ENCODE measurements at regions not wholly inside any gene's neighbourhood (a gene's known extent, or its start where the extent isn't known, plus 50 kb on each side); places are given as distances from the start of the nearest gene placed in this dataset.

DNA sequence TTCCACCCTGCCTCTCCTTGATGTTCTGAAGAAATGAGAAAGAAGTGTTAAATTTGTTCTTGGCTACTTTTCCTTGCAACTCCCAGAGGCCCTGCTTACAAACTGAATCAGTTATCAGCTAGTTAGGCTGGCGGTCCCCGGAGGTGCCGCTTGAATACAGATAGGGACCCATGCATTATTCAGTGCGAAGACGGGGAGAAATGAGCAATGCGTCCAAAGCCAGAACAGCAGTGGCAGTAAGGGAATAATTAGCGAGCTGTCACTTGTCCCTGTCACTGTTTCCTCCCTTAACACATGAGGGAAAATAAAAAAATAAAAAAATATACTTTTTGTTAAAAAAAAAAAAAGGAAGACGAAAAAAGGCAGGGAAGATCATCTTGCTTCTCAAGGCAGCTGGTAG, 528.1 kb downstream of the MN1 start:
- Histone ChIP-seq H3K27ac (no peak overlapping the region), H3K36me3 (no peaks in the 10 kb centered on the region), H3K9me3 (peaks cover 0 to 10% (median 0%) of the 10 kb centered on the region in 3 donors), H3K4me3 (no peak overlapping the region), H3K4me1 (no peaks in the 10 kb centered on the region), H3K27me3 (peaks cover 4 to 23% (median 12%) of the 10 kb centered on the region in 3 donors)
- DNase-seq (no peak), ATAC-seq (no peak)
- in situ Hi-C loops (cut with MboI; ENCODE audit: low sequenced_read_pairs in 4 of 4): no loop called here
- TF ChIP-seq, protein P1, sequence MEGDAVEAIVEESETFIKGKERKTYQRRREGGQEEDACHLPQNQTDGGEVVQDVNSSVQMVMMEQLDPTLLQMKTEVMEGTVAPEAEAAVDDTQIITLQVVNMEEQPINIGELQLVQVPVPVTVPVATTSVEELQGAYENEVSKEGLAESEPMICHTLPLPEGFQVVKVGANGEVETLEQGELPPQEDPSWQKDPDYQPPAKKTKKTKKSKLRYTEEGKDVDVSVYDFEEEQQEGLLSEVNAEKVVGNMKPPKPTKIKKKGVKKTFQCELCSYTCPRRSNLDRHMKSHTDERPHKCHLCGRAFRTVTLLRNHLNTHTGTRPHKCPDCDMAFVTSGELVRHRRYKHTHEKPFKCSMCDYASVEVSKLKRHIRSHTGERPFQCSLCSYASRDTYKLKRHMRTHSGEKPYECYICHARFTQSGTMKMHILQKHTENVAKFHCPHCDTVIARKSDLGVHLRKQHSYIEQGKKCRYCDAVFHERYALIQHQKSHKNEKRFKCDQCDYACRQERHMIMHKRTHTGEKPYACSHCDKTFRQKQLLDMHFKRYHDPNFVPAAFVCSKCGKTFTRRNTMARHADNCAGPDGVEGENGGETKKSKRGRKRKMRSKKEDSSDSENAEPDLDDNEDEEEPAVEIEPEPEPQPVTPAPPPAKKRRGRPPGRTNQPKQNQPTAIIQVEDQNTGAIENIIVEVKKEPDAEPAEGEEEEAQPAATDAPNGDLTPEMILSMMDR (IDR thresholded peaks at IDR 0.05 in 4 of 5, conservative IDR thresholded peaks at IDR 0.05 in 1 of 5): no peak
- TF ChIP-seq POLR2A (IDR thresholded peaks at IDR 0.05): no peak
- intact Hi-C loops (cut with DNase I; ENCODE audit: low total_unique reads): no loop called here

- in situ Hi-C loops (cut with MboI; ENCODE audit: low sequenced_read_pairs in 4 of 4) (no loop called here), intact Hi-C loops (cut with DNase I; ENCODE audit: low total_unique reads) (no loop called here)
- H3K4me1 ChIP-seq: no peaks in the 10 kb centered on the region
- no peak overlapping the region for H3K27ac ChIP-seq
- no peak for ATAC-seq
- no peak for TF ChIP-seq POLR2A (IDR thresholded peaks at IDR 0.05)
- TF ChIP-seq, protein P1 (IDR thresholded peaks at IDR 0.05 in 4 of 5, conservative IDR thresholded peaks at IDR 0.05 in 1 of 5): no peak
- no peaks in the 10 kb centered on the region for H3K36me3 ChIP-seq
- H3K27me3 ChIP-seq: peaks cover 2 to 22% (median 12%) of the 10 kb centered on the region in 3 donors
- peaks cover 0 to 10% (median 0%) of the 10 kb centered on the region in 3 donors for H3K9me3 ChIP-seq
- no peak for DNase-seq
- no peak overlapping the region for H3K4me3 ChIP-seq
These were observed 527.7 kb downstream of the MN1 start for GRCh38 chr22:27273853-27274252.

- Histone ChIP-seq H3K9me3 (peaks cover 0 to 10% (median 0%) of the 10 kb centered on the region in 3 donors), H3K27ac (no peak overlapping the region), H3K36me3 (no peaks in the 10 kb centered on the region), H3K4me1 (no peaks in the 10 kb centered on the region), H3K4me3 (no peak overlapping the region), H3K27me3 (peaks cover 0 to 23% (median 12%) of the 10 kb centered on the region in 3 donors)
- in situ Hi-C loops (cut with MboI; ENCODE audit: low sequenced_read_pairs in 4 of 4): no loop called here
- DNase-seq (no peak), ATAC-seq (no peak)
- TF ChIP-seq, protein P1 (IDR thresholded peaks at IDR 0.05 in 4 of 5, conservative IDR thresholded peaks at IDR 0.05 in 1 of 5): no peak
- TF ChIP-seq POLR2A (IDR thresholded peaks at IDR 0.05): no peak
- intact Hi-C loops (cut with DNase I; ENCODE audit: low total_unique reads): no loop called here
These were observed 526.6 kb downstream of the MN1 start for GRCh38 chr22:27274770-27275449.

GRCh38 chr22:27278946-27279345, 522.6 kb downstream of the MN1 start:
- TF ChIP-seq, protein P1 (IDR thresholded peaks at IDR 0.05 in 4 of 5, conservative IDR thresholded peaks at IDR 0.05 in 1 of 5): no peak
- TF ChIP-seq POLR2A (IDR thresholded peaks at IDR 0.05): no peak
- Histone ChIP-seq H3K9me3 (peaks cover 0 to 10% (median 0%) of the 10 kb centered on the region in 3 donors), H3K27ac (no peak overlapping the region), H3K4me3 (no peak overlapping the region), H3K36me3 (no peaks in the 10 kb centered on the region), H3K27me3 (peaks cover 0 to 16% (median 15%) of the 10 kb centered on the region in 3 donors), H3K4me1 (no peaks in the 10 kb centered on the region)
- in situ Hi-C loops (cut with MboI; ENCODE audit: low sequenced_read_pairs in 4 of 4) (no loop called here), intact Hi-C loops (cut with DNase I; ENCODE audit: low total_unique reads) (no loop called here)
- no peak for DNase-seq
- ATAC-seq: no peak

All from gastrocnemius medialis (tissue), 4 donors.